ENCODE measurements at regions not wholly inside any gene's neighbourhood (a gene's known extent, or its start where the extent isn't known, plus 50 kb on each side); places are given as distances from the start of the nearest gene placed in this dataset.
"Not testable (repeated sequence)": the region's sequence is repeated elsewhere in the genome, so short reads cannot be mapped to it uniquely, and the experiment has no call there.

GRCh38 chr12:93996321-93996720 is 152.1 kb upstream of the PLXNC1 start:
- Histone ChIP-seq H3K36me3 (no peaks in the 10 kb centered on the region), H3K27me3 (no peaks in the 10 kb centered on the region), H3K4me3 (replicated peaks in 1 of 3) (no peak overlapping the region), H3K9me3 (no peaks in the 10 kb centered on the region), H3K27ac (no peak overlapping the region), H3K4me1 (no peaks in the 10 kb centered on the region)
- WGBS, 2 donors = 79 to 80% methylated on average over 1 of the region's 1 CpG
- DNase-seq = no peak
- intact Hi-C loops (cut with DNase I) = no loop called here
- no peak for TF ChIP-seq POLR2A (IDR thresholded peaks at IDR 0.05)
- TF ChIP-seq CTCF (IDR thresholded peaks at IDR 0.05) = no peak

- no peak for TF ChIP-seq CTCF (IDR thresholded peaks at IDR 0.05)
- TF ChIP-seq POLR2A (IDR thresholded peaks at IDR 0.05) = no peak
- 53 to 64% methylated on average over 1 of the region's 1 CpG for whole genome bisulfite sequencing, 2 donors
These were observed 146.7 kb upstream of the PLXNC1 start for GRCh38 chr12:94001691-94002090.

GRCh38 chr12:94002925-94003324 is 145.5 kb upstream of the PLXNC1 start:
- H3K4me1 ChIP-seq; H3K4me3 ChIP-seq (replicated peaks in 1 of 3); H3K27me3 ChIP-seq; H3K36me3 ChIP-seq; H3K9me3 ChIP-seq; H3K27ac ChIP-seq; intact Hi-C loops (cut with DNase I); DNase-seq: not testable (repeated sequence)
- WGBS, 2 donors = 55 to 70% methylated on average over 1 of the region's 1 CpG

More at GRCh38 chr12:94001691-94002090, 146.7 kb upstream of the PLXNC1 start:
- Histone ChIP-seq H3K27ac (no peak overlapping the region), H3K9me3 (no peaks in the 10 kb centered on the region), H3K36me3 (no peaks in the 10 kb centered on the region), H3K4me1 (no peaks in the 10 kb centered on the region), H3K27me3 (no peaks in the 10 kb centered on the region), H3K4me3 (replicated peaks in 1 of 3) (no peak overlapping the region)
- no peak for DNase-seq
- intact Hi-C loops (cut with DNase I) = no loop called here

GRCh38 chr12:94007833-94008232 is 140.5 kb upstream of the PLXNC1 start:
- H3K4me1 ChIP-seq; H3K36me3 ChIP-seq; H3K4me3 ChIP-seq (replicated peaks in 1 of 3); intact Hi-C loops (cut with DNase I); H3K27ac ChIP-seq; H3K27me3 ChIP-seq; H3K9me3 ChIP-seq; DNase-seq: not testable (repeated sequence)
- WGBS, 2 donors = 54 to 81% methylated on average over 2 to 5 of the region's 6 CpGs

GRCh38 chr12:94010307-94010706 is 138.1 kb upstream of the PLXNC1 start:
- Histone ChIP-seq H3K27ac (no peak overlapping the region), H3K36me3 (no peaks in the 10 kb centered on the region), H3K27me3 (no peaks in the 10 kb centered on the region), H3K9me3 (no peaks in the 10 kb centered on the region), H3K4me3 (replicated peaks in 1 of 3) (no peak overlapping the region), H3K4me1 (no peaks in the 10 kb centered on the region)
- no peak for DNase-seq
- 57 to 71% methylated on average over 3 of the region's 3 CpGs for WGBS, 2 donors
- intact Hi-C loops (cut with DNase I) = no loop called here
- TF ChIP-seq POLR2A (IDR thresholded peaks at IDR 0.05) (no peak), CTCF (IDR thresholded peaks at IDR 0.05) (no peak)

- Histone ChIP-seq H3K36me3 (no peaks in the 10 kb centered on the region), H3K4me3 (replicated peaks in 1 of 3) (no peak overlapping the region), H3K4me1 (no peaks in the 10 kb centered on the region), H3K27me3 (no peaks in the 10 kb centered on the region), H3K27ac (no peak overlapping the region), H3K9me3 (no peaks in the 10 kb centered on the region)
- no peak for DNase-seq
- 70 to 80% methylated on average over 2 of the region's 2 CpGs for WGBS, 2 donors
- intact Hi-C loops (cut with DNase I) = no loop called here
- TF ChIP-seq POLR2A (IDR thresholded peaks at IDR 0.05) (no peak), CTCF (IDR thresholded peaks at IDR 0.05) (no peak)
These were observed 136.3 kb upstream of the PLXNC1 start for GRCh38 chr12:94012071-94012470.

All from thyroid gland (tissue), 4 donors.